Endothelial cell (in vitro differentiated cells): ENCODE measurements at regions not wholly inside any gene's neighbourhood (a gene's known extent, or its start where the extent isn't known, plus 50 kb on each side); places are given as distances from the start of the nearest gene placed in this dataset.
"Not testable (repeated sequence)": the region's sequence is repeated elsewhere in the genome, so short reads cannot be mapped to it uniquely, and the experiment has no call there.

Experiments used
- DNase-seq: peaks from one replicate; pipeline ENCODE4 v3.0.0; 2021; ENCODE audit warnings: low spot score
- H3K27ac Mint-ChIP-seq: one replicate; pipeline ENCODE4 v1.8.0; 2021; ENCODE audit warnings: mixed read lengths, inconsistent platforms; ENCODE audit not compliant: unreplicated experiment
- H3K27me3 Mint-ChIP-seq: one replicate; pipeline ENCODE4 v1.8.0; 2021; ENCODE audit warnings: mild to moderate bottlenecking, moderate library complexity, mixed read lengths, inconsistent platforms; ENCODE audit not compliant: unreplicated experiment
- H3K36me3 Mint-ChIP-seq: one replicate; pipeline ENCODE4 v1.8.0; 2021; ENCODE audit warnings: mild to moderate bottlenecking, low read depth, mixed read lengths, inconsistent platforms; ENCODE audit not compliant: unreplicated experiment
- H3K4me1 Mint-ChIP-seq: one replicate; pipeline ENCODE4 v1.8.0; 2021; ENCODE audit warnings: mild to moderate bottlenecking, mixed read lengths, inconsistent platforms; ENCODE audit not compliant: unreplicated experiment
- H3K4me3 Mint-ChIP-seq: one replicate; pipeline ENCODE4 v1.8.0; 2021; ENCODE audit warnings: mild to moderate bottlenecking, mixed read lengths, inconsistent platforms; ENCODE audit not compliant: unreplicated experiment
- H3K9me3 Mint-ChIP-seq: one replicate; pipeline ENCODE4 v1.8.0; 2021; ENCODE audit warnings: mixed read lengths, inconsistent platforms; ENCODE audit not compliant: unreplicated experiment
- CTCF ChIP-seq: fragments of 200-600 bp; sonication (generic); IDR thresholded peaks from one replicate; pipeline ENCODE4 v1.5.0; 2021; ENCODE audit warnings: antibody characterized with exemption; ENCODE audit not compliant: unreplicated experiment

GRCh38 chr1:218930472-218931241, 243.0 kb upstream of the LYPLAL1 start:
- Mint-ChIP-seq H3K36me3 (no peaks in the 10 kb centered on the region), H3K9me3 (no peaks in the 10 kb centered on the region), H3K27me3 (no peaks in the 10 kb centered on the region), H3K4me3 (no peak overlapping the region), H3K27ac (peak overlapping the region; percentile 88), H3K4me1 (peaks cover 29% of the 10 kb centered on the region)
- peak; percentile 29 for DNase-seq
- no peak for TF ChIP-seq CTCF

GRCh38 chr1:218931324-218931723, 242.4 kb upstream of the LYPLAL1 start:
- H3K36me3 Mint-ChIP-seq = no peaks in the 10 kb centered on the region
- H3K9me3 Mint-ChIP-seq = no peaks in the 10 kb centered on the region
- peak overlapping the region; percentile 88 for H3K27ac Mint-ChIP-seq
- DNase-seq = no peak
- peaks cover 26% of the 10 kb centered on the region for H3K4me1 Mint-ChIP-seq
- no peak for TF ChIP-seq CTCF
- no peak overlapping the region for H3K4me3 Mint-ChIP-seq
- H3K27me3 Mint-ChIP-seq = no peaks in the 10 kb centered on the region

- H3K27ac Mint-ChIP-seq = peak overlapping the region; percentile 37
- no peaks in the 10 kb centered on the region for H3K27me3 Mint-ChIP-seq
- no peak for TF ChIP-seq CTCF
- DNase-seq = no peak
- no peaks in the 10 kb centered on the region for H3K9me3 Mint-ChIP-seq
- H3K36me3 Mint-ChIP-seq = peaks cover 3% of the 10 kb centered on the region
- H3K4me1 Mint-ChIP-seq = peaks cover 26% of the 10 kb centered on the region
- no peak overlapping the region for H3K4me3 Mint-ChIP-seq
Observed at GRCh38 chr1:218933513-218933912, 240.2 kb upstream of the LYPLAL1 start.

- peaks cover 13% of the 10 kb centered on the region for H3K4me1 Mint-ChIP-seq
- DNase-seq, H3K27ac Mint-ChIP-seq, H3K36me3 Mint-ChIP-seq, H3K9me3 Mint-ChIP-seq, H3K4me3 Mint-ChIP-seq, H3K27me3 Mint-ChIP-seq: not testable (repeated sequence)
Observed at GRCh38 chr1:218935408-218935807, 238.3 kb upstream of the LYPLAL1 start.

GRCh38 chr1:218938259-218938658, 235.4 kb upstream of the LYPLAL1 start:
- Mint-ChIP-seq H3K27ac (no peak overlapping the region), H3K36me3 (peaks cover 3% of the 10 kb centered on the region), H3K4me3 (no peak overlapping the region), H3K4me1 (peaks cover 3% of the 10 kb centered on the region), H3K27me3 (peaks cover 2% of the 10 kb centered on the region), H3K9me3 (peaks cover 3% of the 10 kb centered on the region)
- DNase-seq = no peak
- no peak for TF ChIP-seq CTCF
